H9 (cell line): ENCODE measurements at regions not wholly inside any gene's neighbourhood (a gene's known extent, or its start where the extent isn't known, plus 50 kb on each side); places are given as distances from the start of the nearest gene placed in this dataset.
"Not testable (repeated sequence)": the region's sequence is repeated elsewhere in the genome, so short reads cannot be mapped to it uniquely, and the experiment has no call there.

Experiments used
- DNase-seq: peaks from one replicate; pipeline ENCODE4 v3.0.0-alpha.2; 2017
- H2AFZ ChIP-seq: one replicate; pipeline ENCODE4 v1.6.1; 2013; ENCODE audit warnings: mild to moderate bottlenecking, low read length, control low read depth, moderate library complexity
- H2AK5ac ChIP-seq: 2 replicates; pipeline ENCODE4 v1.6.1; 2013; ENCODE audit warnings: low read length, control low read depth, mixed read lengths; ENCODE audit not compliant: insufficient read length
- H2BK120ac ChIP-seq: one replicate; pipeline ENCODE4 v1.6.1; 2013; ENCODE audit warnings: low read depth, mild to moderate bottlenecking, low read length, control low read depth, inconsistent platforms; ENCODE audit not compliant: poor library complexity, severe bottlenecking
- H2BK12ac ChIP-seq: 2 replicates; pipeline ENCODE4 v1.6.1; 2013; ENCODE audit warnings: low read length, control low read depth, mixed read lengths, low read depth; ENCODE audit not compliant: insufficient read length
- H2BK15ac ChIP-seq: 2 replicates; pipeline ENCODE4 v1.6.1; 2013; ENCODE audit warnings: low read depth, low read length, control low read depth
- H2BK20ac ChIP-seq: one replicate; pipeline ENCODE4 v1.6.1; 2013; ENCODE audit warnings: low read depth, mild to moderate bottlenecking, low read length, control low read depth, inconsistent platforms; ENCODE audit not compliant: poor library complexity, severe bottlenecking
- H2BK5ac ChIP-seq: 2 replicates; pipeline ENCODE4 v1.6.1; 2013; ENCODE audit warnings: low read length, control low read depth, mixed read lengths; ENCODE audit not compliant: insufficient read length
- H3K14ac ChIP-seq: 2 replicates; pipeline ENCODE4 v1.6.1; 2013; ENCODE audit warnings: low read length, control low read depth; ENCODE audit not compliant: insufficient read depth
- H3K18ac ChIP-seq: 2 replicates; pipeline ENCODE4 v1.6.1; 2013; ENCODE audit warnings: low read depth, mild to moderate bottlenecking, mixed read lengths, low read length, control low read depth; ENCODE audit not compliant: insufficient read length
- H3K23ac ChIP-seq: 2 replicates; pipeline ENCODE4 v1.6.1; 2013; ENCODE audit warnings: low read length, control low read depth, mixed read lengths, low read depth; ENCODE audit not compliant: insufficient read length
- H3K23me2 ChIP-seq: 2 replicates; pipeline ENCODE4 v1.6.1; 2013; ENCODE audit warnings: low read depth, mild to moderate bottlenecking, mixed read lengths, low read length, control low read depth; ENCODE audit not compliant: insufficient read length, poor library complexity, severe bottlenecking
- H3K27ac ChIP-seq: 2 replicates; pipeline ENCODE4 v1.5.1; 2013; ENCODE audit warnings: low read length, control low read depth, mixed read lengths, low read depth; ENCODE audit not compliant: insufficient read length
- H3K27me3 ChIP-seq: 2 replicates; pipeline ENCODE4 v1.6.1; 2013; ENCODE audit warnings: low read length, control low read depth, inconsistent platforms; ENCODE audit not compliant: insufficient read depth
- H3K4ac ChIP-seq: 2 replicates; pipeline ENCODE4 v1.6.1; 2013; ENCODE audit warnings: low read depth, mild to moderate bottlenecking, control low read depth, inconsistent platforms, low read length, moderate library complexity
- H3K4me1 ChIP-seq: 2 replicates; pipeline ENCODE4 v1.6.1; 2013; ENCODE audit warnings: low read length, control low read depth, inconsistent platforms; ENCODE audit not compliant: insufficient read depth
- H3K4me2 ChIP-seq: 2 replicates; pipeline ENCODE4 v1.6.1; 2013; ENCODE audit warnings: low read length, control low read depth, mixed read lengths; ENCODE audit not compliant: insufficient read length, insufficient read depth
- H3K56ac ChIP-seq: 2 replicates; pipeline ENCODE4 v1.6.1; 2013; ENCODE audit warnings: low read depth, mild to moderate bottlenecking, mixed read lengths, low read length, control low read depth; ENCODE audit not compliant: insufficient read length
- H3K79me1 ChIP-seq: 2 replicates; pipeline ENCODE4 v1.6.1; 2013; ENCODE audit warnings: low read depth, mild to moderate bottlenecking, moderate library complexity, low read length, control low read depth, inconsistent platforms; ENCODE audit not compliant: insufficient read depth, poor library complexity, severe bottlenecking
- H3K79me2 ChIP-seq: 2 replicates; pipeline ENCODE4 v1.6.1; 2013; ENCODE audit warnings: low read length, control low read depth, inconsistent platforms; ENCODE audit not compliant: insufficient read depth
- H3K9ac ChIP-seq: 2 replicates; pipeline ENCODE4 v1.6.1; 2013; ENCODE audit warnings: low read length, control low read depth, mixed read lengths; ENCODE audit not compliant: insufficient read length; ENCODE audit errors: extremely low read depth
- H3K9me3 ChIP-seq: one replicate; pipeline ENCODE4 v1.6.1; 2013; ENCODE audit warnings: low read depth, low read length, inconsistent platforms; ENCODE audit not compliant: control insufficient read depth
- H3T11ph ChIP-seq: one replicate; pipeline ENCODE4 v1.6.1; 2013; ENCODE audit warnings: mild to moderate bottlenecking, low read length, control low read depth, inconsistent platforms
- H4K20me1 ChIP-seq: one replicate; pipeline ENCODE4 v1.6.1; 2013; ENCODE audit not compliant: control insufficient read depth, insufficient read length, insufficient read depth
- H4K5ac ChIP-seq: 2 replicates; pipeline ENCODE4 v1.6.1; 2013; ENCODE audit warnings: low read depth, mild to moderate bottlenecking, mixed read lengths, low read length, control low read depth; ENCODE audit not compliant: insufficient read length
- H4K8ac ChIP-seq: replicated peaks from 2 replicates; pipeline ENCODE4 v1.6.1; 2013; ENCODE audit warnings: low read length, control low read depth, mixed read lengths, low read depth; ENCODE audit not compliant: insufficient read length
- H4K91ac ChIP-seq: 2 replicates; pipeline ENCODE4 v1.6.1; 2013; ENCODE audit warnings: low read depth, mild to moderate bottlenecking, moderate library complexity, mixed read lengths, low read length, control low read depth; ENCODE audit not compliant: insufficient read length
- H3K27ac Mint-ChIP-seq, 3 experiments: 2 replicates in 2 of 3; 3 replicates in 1 of 3; pipeline ENCODE4 v1.8.0; 2020 to 2021; ENCODE audit warnings: mixed read lengths in 3 of 3, mild to moderate bottlenecking in 1 of 3, moderate library complexity in 1 of 3
- H3K27me3 Mint-ChIP-seq: 2 replicates; pipeline ENCODE4 v1.8.0; 2021; ENCODE audit warnings: low read depth, mild to moderate bottlenecking, moderate library complexity, mixed read lengths
- H3K36me3 Mint-ChIP-seq, 3 experiments: 2 replicates in 2 of 3; 3 replicates in 1 of 3; pipeline ENCODE4 v1.8.0; 2020 to 2021; ENCODE audit warnings: low read depth in 3 of 3, mixed read lengths in 3 of 3; ENCODE audit not compliant: insufficient read depth in 1 of 3
- H3K4me1 Mint-ChIP-seq, 2 experiments: 2 replicates each; pipeline ENCODE4 v1.8.0; 2020; ENCODE audit warnings: mixed read lengths in 2 of 2
- H3K4me3 Mint-ChIP-seq, 2 experiments: 2 replicates in 1 of 2; 3 replicates in 1 of 2; pipeline ENCODE4 v1.8.0; 2020 to 2021; ENCODE audit warnings: mild to moderate bottlenecking in 2 of 2, mixed read lengths in 2 of 2, moderate library complexity in 1 of 2
- H3K9me3 Mint-ChIP-seq, 2 experiments: 2 replicates in 1 of 2; 3 replicates in 1 of 2; pipeline ENCODE4 v1.8.0; 2020; ENCODE audit warnings: mild to moderate bottlenecking in 2 of 2, mixed read lengths in 2 of 2, moderate library complexity in 1 of 2
- WGBS: extraction: QIAGEN DNeasy Blood & Tissue Kit; methylation state at CpG from one replicate; pipeline ENCODE4 v1.1.7; 2013; ENCODE audit warnings: missing lambda C conversion rate, low lambda C conversion rate, mixed read lengths; ENCODE audit not compliant: insufficient read length; ENCODE audit errors: extremely low coverage; 5-methylcytosine and 5-hydroxymethylcytosine counted together
- TF ChIP-seq, protein P1 (sequence below): fragments of 200-600 bp; sonication (generic); conservative IDR thresholded peaks from 3 replicates; pipeline ENCODE4 v1.8.0; 2021; ENCODE audit warnings: antibody characterized with exemption, mild to moderate bottlenecking

DNA sequence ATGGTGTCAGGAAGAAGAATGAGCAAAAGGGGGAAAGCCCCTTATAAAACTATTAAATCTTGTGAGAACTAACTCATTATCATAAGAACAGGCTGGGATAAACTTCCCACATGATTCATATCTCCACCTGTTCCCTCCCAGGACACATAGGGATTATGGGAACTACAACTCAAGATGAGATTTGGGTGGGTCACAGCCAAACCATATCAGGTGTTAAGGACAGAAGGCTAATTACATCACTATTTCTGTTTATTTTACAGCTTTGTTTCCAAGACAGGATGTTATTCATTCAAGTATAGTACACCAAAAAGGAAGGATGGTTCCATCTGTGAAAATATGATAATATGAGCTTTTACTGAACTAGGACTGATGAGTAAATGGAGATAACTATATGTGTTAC lies 63.7 kb upstream of the ARSJ start:
- Histone ChIP-seq H2AFZ (no peak overlapping the region), H3K9me3 (no peaks in the 10 kb centered on the region), H2AK5ac (no peak overlapping the region), H3T11ph (no peak overlapping the region), H2BK120ac (no peak overlapping the region), H2BK15ac (no peak overlapping the region), H4K5ac (no peak overlapping the region), H2BK20ac (no peak overlapping the region), H3K9ac (no peak overlapping the region), H3K79me1 (no peaks in the 10 kb centered on the region), H3K4ac (no peak overlapping the region), H3K23ac (no peak overlapping the region), H3K27ac (no peak overlapping the region), H4K91ac (no peak overlapping the region), H3K27me3 (no peaks in the 10 kb centered on the region), H3K4me2 (no peak overlapping the region), H2BK12ac (no peak overlapping the region), H3K23me2 (no peaks in the 10 kb centered on the region), H3K79me2 (no peaks in the 10 kb centered on the region), H3K56ac (no peak overlapping the region), H2BK5ac (no peak overlapping the region), H4K8ac (no peak overlapping the region), H3K4me1 (no peaks in the 10 kb centered on the region), H3K14ac (no peak overlapping the region), H4K20me1 (no peaks in the 10 kb centered on the region), H3K18ac (no peak overlapping the region)
- H3K4me1 Mint-ChIP-seq = 0 out of 4 replicates have a peak, but pooled peaks cover 0 to 2% of the 10 kb centered on the region in 2 experiments
- DNase-seq = no peak
- no peak overlapping the region for H3K4me3 Mint-ChIP-seq
- no peak overlapping the region for H3K27ac Mint-ChIP-seq
- no peaks in the 10 kb centered on the region for H3K36me3 Mint-ChIP-seq
- no peaks in the 10 kb centered on the region for H3K9me3 Mint-ChIP-seq
- TF ChIP-seq, protein P1, sequence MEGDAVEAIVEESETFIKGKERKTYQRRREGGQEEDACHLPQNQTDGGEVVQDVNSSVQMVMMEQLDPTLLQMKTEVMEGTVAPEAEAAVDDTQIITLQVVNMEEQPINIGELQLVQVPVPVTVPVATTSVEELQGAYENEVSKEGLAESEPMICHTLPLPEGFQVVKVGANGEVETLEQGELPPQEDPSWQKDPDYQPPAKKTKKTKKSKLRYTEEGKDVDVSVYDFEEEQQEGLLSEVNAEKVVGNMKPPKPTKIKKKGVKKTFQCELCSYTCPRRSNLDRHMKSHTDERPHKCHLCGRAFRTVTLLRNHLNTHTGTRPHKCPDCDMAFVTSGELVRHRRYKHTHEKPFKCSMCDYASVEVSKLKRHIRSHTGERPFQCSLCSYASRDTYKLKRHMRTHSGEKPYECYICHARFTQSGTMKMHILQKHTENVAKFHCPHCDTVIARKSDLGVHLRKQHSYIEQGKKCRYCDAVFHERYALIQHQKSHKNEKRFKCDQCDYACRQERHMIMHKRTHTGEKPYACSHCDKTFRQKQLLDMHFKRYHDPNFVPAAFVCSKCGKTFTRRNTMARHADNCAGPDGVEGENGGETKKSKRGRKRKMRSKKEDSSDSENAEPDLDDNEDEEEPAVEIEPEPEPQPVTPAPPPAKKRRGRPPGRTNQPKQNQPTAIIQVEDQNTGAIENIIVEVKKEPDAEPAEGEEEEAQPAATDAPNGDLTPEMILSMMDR = no peak
- H3K27me3 Mint-ChIP-seq = no peaks in the 10 kb centered on the region

DNA sequence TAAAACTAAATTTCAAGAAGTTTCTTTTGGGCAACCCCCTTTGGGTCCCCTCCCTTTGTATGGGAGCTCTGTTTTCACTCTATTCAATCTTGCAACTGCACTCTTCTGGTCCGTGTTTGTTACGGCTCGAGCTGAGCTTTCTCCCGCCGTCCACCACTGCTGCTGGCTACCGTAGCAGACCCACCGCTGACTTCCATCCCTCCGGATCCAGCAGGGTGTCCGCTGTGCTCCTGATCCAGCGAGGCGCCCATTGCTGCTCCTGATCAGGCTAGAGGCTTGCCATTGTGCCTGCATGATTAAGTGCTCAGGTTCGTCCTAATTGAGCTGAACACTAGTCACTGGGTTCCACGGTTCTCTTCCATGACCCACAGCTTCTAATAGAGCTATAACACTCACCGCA lies 64.9 kb upstream of the ARSJ start:
- not testable (repeated sequence) for H4K8ac ChIP-seq, H2BK20ac ChIP-seq, H3K27ac ChIP-seq, H3T11ph ChIP-seq, H2BK120ac ChIP-seq, H4K91ac ChIP-seq, H4K20me1 ChIP-seq, H3K9me3 Mint-ChIP-seq, H3K4me3 Mint-ChIP-seq, H3K27me3 Mint-ChIP-seq, H2AK5ac ChIP-seq, H2BK15ac ChIP-seq, H3K56ac ChIP-seq, H3K36me3 Mint-ChIP-seq, H4K5ac ChIP-seq, H2BK12ac ChIP-seq, H2AFZ ChIP-seq, H3K4me1 Mint-ChIP-seq, H3K4me1 ChIP-seq, H3K14ac ChIP-seq, H3K23me2 ChIP-seq, H3K79me2 ChIP-seq, H3K9me3 ChIP-seq, H3K4ac ChIP-seq, H3K18ac ChIP-seq, H3K4me2 ChIP-seq, H2BK5ac ChIP-seq, H3K27ac Mint-ChIP-seq, H3K23ac ChIP-seq, H3K27me3 ChIP-seq, H3K9ac ChIP-seq, H3K79me1 ChIP-seq, DNase-seq
- no CpG with 5 or more reads among the region's 14 CpGs for WGBS
